NCI-H345 treated with DMSO at 0.1 percent for 48 hours (cell line): ENCODE measurements at regions not wholly inside any gene's neighbourhood (a gene's known extent, or its start where the extent isn't known, plus 50 kb on each side); places are given as distances from the start of the nearest gene placed in this dataset.
"Not testable (repeated sequence)": the region's sequence is repeated elsewhere in the genome, so short reads cannot be mapped to it uniquely, and the experiment has no call there.

ENCODE experiments used
- DNase-seq: peaks from one replicate; lab custom pipeline; 2025; ENCODE audit not compliant: unreplicated experiment; lab: John Stamatoyannopoulos, UW

- DNase-seq, result no peak
These were observed 116.7 kb upstream of the PLCL2 start for GRCh38 chr3:16768014-16768413.

- DNase-seq, result no peak
These were observed 115.8 kb upstream of the PLCL2 start for GRCh38 chr3:16768956-16769355.

- DNase-seq, result no peak
These were observed 115.2 kb upstream of the PLCL2 start for GRCh38 chr3:16769525-16769924.

GRCh38 chr3:16770021-16770420, 114.7 kb upstream of the PLCL2 start:
- no peak for DNase-seq

- no peak for DNase-seq
These were observed 114.0 kb upstream of the PLCL2 start for GRCh38 chr3:16770792-16771191.

- not testable (repeated sequence) for DNase-seq
These were observed 111.2 kb upstream of the PLCL2 start for GRCh38 chr3:16773594-16773993.

- DNase-seq, result not testable (repeated sequence)
These were observed 110.2 kb upstream of the PLCL2 start for GRCh38 chr3:16774536-16774935.

- no peak for DNase-seq
These were observed 99.8 kb upstream of the PLCL2 start for GRCh38 chr3:16784973-16785372.

- DNase-seq, result no peak
These were observed 99.3 kb upstream of the PLCL2 start for GRCh38 chr3:16785465-16785864.

GRCh38 chr3:16788440-16789056, 96.2 kb upstream of the PLCL2 start:
- no peak for DNase-seq

GRCh38 chr3:16789344-16790120, 95.2 kb upstream of the PLCL2 start:
- no peak for DNase-seq

- DNase-seq, result no peak
These were observed 94.0 kb upstream of the PLCL2 start for GRCh38 chr3:16790432-16791400.

GRCh38 chr3:16793321-16793720, 91.4 kb upstream of the PLCL2 start:
- no peak for DNase-seq

GRCh38 chr3:16794257-16794656, 90.5 kb upstream of the PLCL2 start:
- no peak for DNase-seq

- no peak for DNase-seq
These were observed 89.2 kb upstream of the PLCL2 start for GRCh38 chr3:16795581-16795980.

GRCh38 chr3:16797831-16798230, 86.9 kb upstream of the PLCL2 start:
- no peak for DNase-seq

- DNase-seq, result no peak
These were observed 86.0 kb upstream of the PLCL2 start for GRCh38 chr3:16798738-16799137.

GRCh38 chr3:16800361-16800760, 84.4 kb upstream of the PLCL2 start:
- no peak for DNase-seq

GRCh38 chr3:16801223-16801622, 83.5 kb upstream of the PLCL2 start:
- DNase-seq, result no peak

- DNase-seq, result no peak
These were observed 83.1 kb upstream of the PLCL2 start for GRCh38 chr3:16801698-16802097.

- DNase-seq, result no peak
These were observed 82.4 kb upstream of the PLCL2 start for GRCh38 chr3:16802389-16802788.

GRCh38 chr3:16803019-16803418, 81.7 kb upstream of the PLCL2 start:
- no peak for DNase-seq
